Ectodermal cell (in vitro differentiated cells): ENCODE measurements at regions not wholly inside any gene's neighbourhood (a gene's known extent, or its start where the extent isn't known, plus 50 kb on each side); places are given as distances from the start of the nearest gene placed in this dataset.

Experiments used
- H3K27ac ChIP-seq: 2 replicates; pipeline ENCODE4 v1.7.0; 2013; ENCODE audit warnings: mild to moderate bottlenecking, low read depth, low read length; ENCODE audit not compliant: insufficient read depth, poor library complexity, severe bottlenecking
- H3K27me3 ChIP-seq: 2 replicates; pipeline ENCODE4 v1.7.0; 2013; ENCODE audit warnings: mild to moderate bottlenecking, low read length; ENCODE audit not compliant: insufficient read depth, control insufficient read depth, poor library complexity, severe bottlenecking
- H3K36me3 ChIP-seq: one replicate; pipeline ENCODE4 v1.7.0; 2013; ENCODE audit warnings: low read length; ENCODE audit not compliant: control insufficient read depth, insufficient read depth
- H3K4me1 ChIP-seq: one replicate; pipeline ENCODE4 v1.7.0; 2013; ENCODE audit warnings: low read length; ENCODE audit not compliant: control insufficient read depth, insufficient read depth
- H3K4me3 ChIP-seq: 2 replicates; pipeline ENCODE4 v1.7.0; 2013; ENCODE audit warnings: low read depth, low read length, control low read depth; ENCODE audit not compliant: insufficient read depth
- H3K9me3 ChIP-seq: 2 replicates; pipeline ENCODE4 v1.7.0; 2013; ENCODE audit warnings: mild to moderate bottlenecking, low read length, moderate library complexity; ENCODE audit not compliant: control insufficient read depth
- WGBS, 2 experiments: methylation state at CpG; one replicate each; pipeline ENCODE4 v1.1.7; 2013; ENCODE audit warnings: missing lambda C conversion rate in 2 of 2; 5-methylcytosine and 5-hydroxymethylcytosine counted together

GRCh38 chr14:101122237-101123141 lies 219.0 kb upstream of the RTL1 start:
- WGBS, 2 experiments: 96 to 97% methylated on average over 21 of the region's 21 CpGs
- Histone ChIP-seq H3K36me3 (no peaks in the 10 kb centered on the region), H3K27me3 (no peaks in the 10 kb centered on the region), H3K4me3 (no peak overlapping the region), H3K9me3 (no peaks in the 10 kb centered on the region), H3K27ac (no peak overlapping the region), H3K4me1 (no peaks in the 10 kb centered on the region)

- no peaks in the 10 kb centered on the region for H3K27me3 ChIP-seq
- WGBS, 2 experiments: 92 to 93% methylated on average over 19 of the region's 19 CpGs
Measured at GRCh38 chr14:101123618-101124510, 220.3 kb upstream of the RTL1 start.

GRCh38 chr14:101124815-101125214 lies 221.3 kb upstream of the RTL1 start:
- Histone ChIP-seq H3K27me3 (no peaks in the 10 kb centered on the region), H3K9me3 (no peaks in the 10 kb centered on the region), H3K4me3 (no peak overlapping the region), H3K36me3 (no peaks in the 10 kb centered on the region), H3K4me1 (no peaks in the 10 kb centered on the region), H3K27ac (no peak overlapping the region)
- 93% methylated on average over 11 of the region's 11 CpGs for WGBS, 2 experiments

More at GRCh38 chr14:101123618-101124510, 220.3 kb upstream of the RTL1 start:
- Histone ChIP-seq H3K4me3 (no peak overlapping the region), H3K27ac (no peak overlapping the region), H3K4me1 (no peaks in the 10 kb centered on the region), H3K9me3 (no peaks in the 10 kb centered on the region), H3K36me3 (no peaks in the 10 kb centered on the region)

GRCh38 chr14:101125313-101125712 lies 221.8 kb upstream of the RTL1 start:
- Histone ChIP-seq H3K4me3 (no peak overlapping the region), H3K27ac (no peak overlapping the region), H3K9me3 (no peaks in the 10 kb centered on the region), H3K27me3 (no peaks in the 10 kb centered on the region), H3K36me3 (no peaks in the 10 kb centered on the region), H3K4me1 (no peaks in the 10 kb centered on the region)
- WGBS, 2 experiments: 95 to 97% methylated on average over 9 to 10 of the region's 10 CpGs

- no peaks in the 10 kb centered on the region for H3K27me3 ChIP-seq
- 91 to 92% methylated on average over 37 of the region's 37 CpGs for WGBS, 2 experiments
Measured at GRCh38 chr14:101125719-101126651, 222.5 kb upstream of the RTL1 start.

GRCh38 chr14:101126731-101127130 lies 223.2 kb upstream of the RTL1 start:
- 91 to 93% methylated on average over 4 of the region's 4 CpGs for WGBS, 2 experiments
- Histone ChIP-seq H3K9me3 (no peaks in the 10 kb centered on the region), H3K4me3 (no peak overlapping the region), H3K27ac (no peak overlapping the region), H3K27me3 (no peaks in the 10 kb centered on the region), H3K36me3 (no peaks in the 10 kb centered on the region), H3K4me1 (no peaks in the 10 kb centered on the region)

More at GRCh38 chr14:101125719-101126651, 222.5 kb upstream of the RTL1 start:
- Histone ChIP-seq H3K4me1 (no peaks in the 10 kb centered on the region), H3K27ac (no peak overlapping the region), H3K4me3 (no peak overlapping the region), H3K36me3 (no peaks in the 10 kb centered on the region), H3K9me3 (no peaks in the 10 kb centered on the region)

- no peak overlapping the region for H3K27ac ChIP-seq
- no peak overlapping the region for H3K4me3 ChIP-seq
- no peaks in the 10 kb centered on the region for H3K9me3 ChIP-seq
- 90 to 92% methylated on average over 12 of the region's 12 CpGs for WGBS, 2 experiments
- no peaks in the 10 kb centered on the region for H3K4me1 ChIP-seq
- no peaks in the 10 kb centered on the region for H3K36me3 ChIP-seq
- H3K27me3 ChIP-seq: no peaks in the 10 kb centered on the region
Measured at GRCh38 chr14:101127224-101127623, 223.7 kb upstream of the RTL1 start.

GRCh38 chr14:101128478-101129321 lies 225.2 kb upstream of the RTL1 start:
- Histone ChIP-seq H3K4me1 (no peaks in the 10 kb centered on the region), H3K27ac (no peak overlapping the region), H3K9me3 (no peaks in the 10 kb centered on the region), H3K36me3 (no peaks in the 10 kb centered on the region), H3K27me3 (no peaks in the 10 kb centered on the region), H3K4me3 (no peak overlapping the region)
- 89% methylated on average over 30 of the region's 30 CpGs for WGBS, 2 experiments
